ENCODE measurements at regions not wholly inside any gene's neighbourhood (a gene's known extent, or its start where the extent isn't known, plus 50 kb on each side); places are given as distances from the start of the nearest gene placed in this dataset.

- H3K4me3 ChIP-seq (ENCODE audit: low read length), result no peak overlapping the region
- H3K4me2 ChIP-seq (ENCODE audit: low read length), result no peak overlapping the region
- no peaks in the 10 kb centered on the region for H3K36me3 ChIP-seq (ENCODE audit: insufficient read depth, low read length)
- no peak overlapping the region for H2AFZ ChIP-seq (ENCODE audit: low read depth, low read length)
- H3K79me2 ChIP-seq (replicated peaks; ENCODE audit: insufficient read depth, low read length), result no peaks in the 10 kb centered on the region
- no peaks in the 10 kb centered on the region for H3F3A ChIP-seq (ENCODE audit: insufficient read depth, low read length, poor library complexity, severe bottlenecking)
- H3K27me3 ChIP-seq (ENCODE audit: insufficient read depth, low read depth, low read length), result no peaks in the 10 kb centered on the region
- no peak overlapping the region for H3K9ac ChIP-seq (ENCODE audit: low read length)
- no peaks in the 10 kb centered on the region for H3K9me3 ChIP-seq (ENCODE audit: low read length)
- no peaks in the 10 kb centered on the region for H3K9me2 ChIP-seq (ENCODE audit: insufficient read depth, low read length)
- no peak overlapping the region for H3K27ac ChIP-seq (ENCODE audit: low read length)
- TF ChIP-seq POLR2AphosphoS5 (IDR thresholded peaks at IDR 0.05) (no peak), MXI1 (conservative IDR thresholded peaks at IDR 0.05; ENCODE audit: poor library complexity, severe bottlenecking) (no peak), EP300 (conservative IDR thresholded peaks at IDR 0.05; ENCODE audit: poor library complexity, severe bottlenecking) (no peak), REST (IDR thresholded peaks at IDR 0.05; ENCODE audit: borderline replicate concordance) (no peak), SMC3 (conservative IDR thresholded peaks at IDR 0.05; ENCODE audit: poor library complexity) (no peak), EZH2 (IDR thresholded peaks at IDR 0.05; ENCODE audit: borderline replicate concordance, insufficient read depth, low read length, poor library complexity, severe bottlenecking) (no peak), TAF1 (IDR thresholded peaks at IDR 0.05; ENCODE audit: low read depth) (no peak), CTCF (IDR thresholded peaks at IDR 0.05; ENCODE audit: poor library complexity, severe bottlenecking) (no peak), RAD21 (conservative IDR thresholded peaks at IDR 0.05) (no peak)
- H4K20me1 ChIP-seq (ENCODE audit: insufficient read depth), result no peaks in the 10 kb centered on the region
Observed at GRCh38 chr5:63249960-63250359, 671.3 kb downstream of the LRRC70 start.

GRCh38 chr5:63247651-63248050 is 669.0 kb downstream of the LRRC70 start:
- H3K27me3 ChIP-seq (ENCODE audit: insufficient read depth, low read depth, low read length), result no peaks in the 10 kb centered on the region
- H3K36me3 ChIP-seq (ENCODE audit: insufficient read depth, low read length), result no peaks in the 10 kb centered on the region
- H3K9ac ChIP-seq (ENCODE audit: low read length), result no peak overlapping the region
- no peaks in the 10 kb centered on the region for H3K9me3 ChIP-seq (ENCODE audit: low read length)
- H3K4me2 ChIP-seq (ENCODE audit: low read length), result no peak overlapping the region
- no peak overlapping the region for H3K4me3 ChIP-seq (ENCODE audit: low read length)
- no peaks in the 10 kb centered on the region for H3F3A ChIP-seq (ENCODE audit: insufficient read depth, low read length, poor library complexity, severe bottlenecking)
- H3K9me2 ChIP-seq (ENCODE audit: insufficient read depth, low read length), result no peaks in the 10 kb centered on the region
- TF ChIP-seq REST (IDR thresholded peaks at IDR 0.05; ENCODE audit: borderline replicate concordance) (no peak), EZH2 (IDR thresholded peaks at IDR 0.05; ENCODE audit: borderline replicate concordance, insufficient read depth, low read length, poor library complexity, severe bottlenecking) (no peak)
- H2AFZ ChIP-seq (ENCODE audit: low read depth, low read length), result no peak overlapping the region
- H3K79me2 ChIP-seq (replicated peaks; ENCODE audit: insufficient read depth, low read length), result no peaks in the 10 kb centered on the region
- H4K20me1 ChIP-seq (ENCODE audit: insufficient read depth), result no peaks in the 10 kb centered on the region
- H3K27ac ChIP-seq (ENCODE audit: low read length), result no peak overlapping the region
